ENCODE measurements at regions not wholly inside any gene's neighbourhood (a gene's known extent, or its start where the extent isn't known, plus 50 kb on each side); places are given as distances from the start of the nearest gene placed in this dataset.

- no peak for DNase-seq (ENCODE audit: low spot score)
- no peak for TF ChIP-seq CTCF (IDR thresholded peaks at IDR 0.05; ENCODE audit: extremely low read depth, missing control alignments)
Observed at GRCh38 chr10:120342115-120342714, 114.8 kb upstream of the PLPP4 start.

- DNase-seq (ENCODE audit: low spot score): no peak
- TF ChIP-seq CTCF (IDR thresholded peaks at IDR 0.05; ENCODE audit: extremely low read depth, missing control alignments): no peak
Observed at GRCh38 chr10:120345186-120345585, 111.8 kb upstream of the PLPP4 start.

- DNase-seq (ENCODE audit: low spot score): no peak
- TF ChIP-seq CTCF (IDR thresholded peaks at IDR 0.05; ENCODE audit: extremely low read depth, missing control alignments): no peak
Observed at GRCh38 chr10:120347644-120348043, 109.4 kb upstream of the PLPP4 start.

- no peak for TF ChIP-seq CTCF (IDR thresholded peaks at IDR 0.05; ENCODE audit: extremely low read depth, missing control alignments)
- no peak for DNase-seq (ENCODE audit: low spot score)
Observed at GRCh38 chr10:120349069-120349468, 108.0 kb upstream of the PLPP4 start.

- TF ChIP-seq CTCF (IDR thresholded peaks at IDR 0.05; ENCODE audit: extremely low read depth, missing control alignments): no peak
- DNase-seq (ENCODE audit: low spot score): no peak
Observed at GRCh38 chr10:120355425-120355824, 101.6 kb upstream of the PLPP4 start.

- no peak for DNase-seq (ENCODE audit: low spot score)
- TF ChIP-seq CTCF (IDR thresholded peaks at IDR 0.05; ENCODE audit: extremely low read depth, missing control alignments): no peak
Observed at GRCh38 chr10:120360571-120360970, 96.5 kb upstream of the PLPP4 start.

- no peak for DNase-seq (ENCODE audit: low spot score)
- TF ChIP-seq CTCF (IDR thresholded peaks at IDR 0.05; ENCODE audit: extremely low read depth, missing control alignments): no peak
Observed at GRCh38 chr10:120365872-120366271, 91.2 kb upstream of the PLPP4 start.
